Natural killer cell treated with Interleukin-12 subunit alpha and Interleukin-12 subunit beta and Interleukin-15 and Interleukin-18, amount 100 ng/mL, for 72 hours (primary cell): ENCODE measurements at regions not wholly inside any gene's neighbourhood (a gene's known extent, or its start where the extent isn't known, plus 50 kb on each side); places are given as distances from the start of the nearest gene placed in this dataset.

ENCODE experiments used
- ATAC-seq, 2 donors: fragments of 150-1000 bp; cut with Tn5 transposase in 1 of 2; sonication (Bioruptor Pico), chemical (Tn5 transposase) in 1 of 2; 2 replicates each; pipeline ENCODE4 v1.10.0; 2021
- DNase-seq: peaks from one replicate; pipeline ENCODE4 v3.0.0; 2022; ENCODE audit warnings: low spot score
- H3K27ac Mint-ChIP-seq, 2 donors: 1 replicate in 1 of 2; 2 replicates in 1 of 2; pipeline ENCODE4 v1.8.0; 2022; ENCODE audit warnings: mixed read lengths in 2 of 2, mild to moderate bottlenecking in 1 of 2, moderate library complexity in 1 of 2
- H3K27me3 Mint-ChIP-seq, 2 donors: 1 replicate in 1 of 2; 2 replicates in 1 of 2; pipeline ENCODE4 v1.8.0; 2022; ENCODE audit warnings: mixed read lengths in 2 of 2
- H3K36me3 Mint-ChIP-seq: one replicate; pipeline ENCODE4 v1.8.0; 2022; ENCODE audit warnings: mixed read lengths
- H3K4me1 Mint-ChIP-seq, 2 donors: 1 replicate in 1 of 2; 2 replicates in 1 of 2; pipeline ENCODE4 v1.8.0; 2022; ENCODE audit warnings: low read depth in 2 of 2, mixed read lengths in 2 of 2, mild to moderate bottlenecking in 1 of 2
- H3K4me3 Mint-ChIP-seq: one replicate; pipeline ENCODE4 v1.8.0; 2022; ENCODE audit warnings: mixed read lengths
- H3K9me3 Mint-ChIP-seq: 2 replicates; pipeline ENCODE4 v1.8.0; 2022; ENCODE audit warnings: mixed read lengths

DNA sequence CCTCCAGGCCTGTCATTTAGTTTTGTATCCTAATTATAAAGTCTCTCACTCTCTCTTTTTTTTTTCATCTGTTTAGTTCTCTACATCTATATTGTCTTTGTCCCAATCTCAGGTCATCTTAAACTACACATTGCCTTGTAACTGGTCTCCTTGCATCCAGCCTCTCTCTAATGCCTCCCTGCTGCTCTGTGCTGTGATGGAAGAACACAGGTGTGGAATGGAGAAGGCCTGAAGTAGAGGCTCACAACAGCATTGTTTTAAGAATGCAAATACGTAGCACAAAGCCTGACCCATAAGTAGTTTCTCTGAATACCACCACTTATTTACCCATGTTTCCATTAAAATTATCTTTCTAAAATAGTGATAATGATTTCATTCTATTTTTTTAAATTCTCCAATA lies 108.8 kb upstream of the FRY start:
- Mint-ChIP-seq H3K36me3 (no peaks in the 10 kb centered on the region), H3K27me3 (no peaks in the 10 kb centered on the region), H3K4me1 (peaks cover 25 to 41% of the 10 kb centered on the region in 2 donors), H3K27ac (peak overlapping the region; percentile 6 to 12), H3K4me3 (no peak overlapping the region), H3K9me3 (no peaks in the 10 kb centered on the region)
- ATAC-seq: no peak
- no peak for DNase-seq

DNA sequence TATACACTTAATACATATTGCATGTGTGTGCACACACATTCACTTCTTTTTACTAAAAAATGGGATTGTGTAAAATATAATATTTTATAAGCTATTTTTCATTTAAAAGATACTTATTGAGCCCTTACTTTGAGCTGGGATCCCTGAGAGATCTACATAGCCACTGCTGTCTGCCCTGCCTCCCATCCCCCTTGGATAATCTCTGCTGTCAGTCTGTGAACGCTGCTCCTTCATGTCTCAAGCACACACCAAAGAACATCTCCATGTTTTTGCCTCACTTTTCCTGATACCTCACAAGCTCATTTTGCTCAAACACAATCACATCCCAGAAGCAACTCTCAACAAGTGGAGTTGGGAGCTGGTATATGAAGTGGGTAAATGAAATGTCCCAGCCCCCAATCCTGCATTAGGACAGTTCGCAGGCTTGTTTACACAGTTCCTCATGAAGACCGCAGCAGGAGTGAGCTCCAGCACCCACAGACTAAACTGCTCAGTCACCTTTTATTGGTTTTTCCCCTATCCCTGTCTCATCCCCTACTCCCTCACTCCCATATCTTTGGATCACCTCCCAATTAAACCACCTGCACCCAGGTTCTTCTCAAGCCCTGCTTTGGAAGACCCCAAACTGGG lies 108.3 kb upstream of the FRY start:
- Mint-ChIP-seq H3K36me3 (no peaks in the 10 kb centered on the region), H3K27me3 (no peaks in the 10 kb centered on the region), H3K9me3 (no peaks in the 10 kb centered on the region), H3K4me3 (no peak overlapping the region), H3K27ac (no peak overlapping the region), H3K4me1 (peaks cover 28 to 45% of the 10 kb centered on the region in 2 donors)
- ATAC-seq (no peak), DNase-seq (no peak)

DNA sequence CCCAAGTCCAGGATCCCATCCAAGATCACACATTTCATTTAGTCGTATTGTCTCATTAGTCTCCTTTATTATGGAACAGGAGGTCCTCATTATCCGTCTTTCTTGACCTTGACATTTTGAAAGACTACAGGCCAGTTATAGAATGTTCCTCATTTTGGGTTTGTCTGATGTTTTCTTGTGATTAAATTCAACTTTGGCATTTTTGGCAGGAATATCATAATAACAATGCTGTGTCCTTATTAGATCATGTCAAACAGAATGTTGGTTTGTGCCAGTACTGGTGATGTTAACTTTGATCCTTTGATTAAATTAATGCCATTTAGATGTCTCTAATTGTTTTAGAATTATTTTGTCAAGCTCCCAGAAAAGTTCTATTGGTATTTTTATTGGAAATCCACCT lies 106.5 kb upstream of the FRY start:
- H3K27me3 Mint-ChIP-seq: no peaks in the 10 kb centered on the region
- H3K36me3 Mint-ChIP-seq: no peaks in the 10 kb centered on the region
- ATAC-seq (no peak), DNase-seq (no peak)
- peaks cover 21 to 35% of the 10 kb centered on the region in 2 donors for H3K4me1 Mint-ChIP-seq
- no peak overlapping the region for H3K4me3 Mint-ChIP-seq
- no peak overlapping the region for H3K27ac Mint-ChIP-seq
- no peaks in the 10 kb centered on the region for H3K9me3 Mint-ChIP-seq

DNA sequence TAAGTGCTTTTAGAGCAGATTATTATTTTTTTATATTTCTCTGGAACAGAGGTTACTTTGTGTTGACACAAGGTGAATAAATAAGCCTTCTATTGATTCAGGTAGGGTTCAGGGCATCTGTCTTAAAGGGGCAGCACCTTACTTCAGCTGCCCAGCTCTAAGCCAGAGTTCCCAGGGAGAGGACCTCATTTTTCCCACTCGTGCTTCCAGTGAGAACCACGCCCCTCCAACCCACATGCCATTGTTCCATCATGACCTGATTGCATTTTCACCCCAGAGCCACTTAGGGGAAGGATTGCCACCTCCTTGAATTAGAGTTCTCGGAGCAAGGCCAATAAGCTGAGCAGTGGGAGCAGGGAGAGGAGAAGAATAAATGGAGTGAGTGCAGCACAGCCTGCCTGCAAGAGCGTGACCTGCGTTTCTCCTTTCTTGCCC lies 104.3 kb upstream of the FRY start:
- Mint-ChIP-seq H3K9me3 (no peaks in the 10 kb centered on the region), H3K27ac (peak overlapping the region in 1 of 2 donors; percentile 40), H3K4me3 (peak overlapping the region; percentile 59), H3K27me3 (no peaks in the 10 kb centered on the region), H3K4me1 (peaks cover 13 to 22% of the 10 kb centered on the region in 2 donors), H3K36me3 (no peaks in the 10 kb centered on the region)
- DNase-seq (no peak), ATAC-seq (no peak)

DNA sequence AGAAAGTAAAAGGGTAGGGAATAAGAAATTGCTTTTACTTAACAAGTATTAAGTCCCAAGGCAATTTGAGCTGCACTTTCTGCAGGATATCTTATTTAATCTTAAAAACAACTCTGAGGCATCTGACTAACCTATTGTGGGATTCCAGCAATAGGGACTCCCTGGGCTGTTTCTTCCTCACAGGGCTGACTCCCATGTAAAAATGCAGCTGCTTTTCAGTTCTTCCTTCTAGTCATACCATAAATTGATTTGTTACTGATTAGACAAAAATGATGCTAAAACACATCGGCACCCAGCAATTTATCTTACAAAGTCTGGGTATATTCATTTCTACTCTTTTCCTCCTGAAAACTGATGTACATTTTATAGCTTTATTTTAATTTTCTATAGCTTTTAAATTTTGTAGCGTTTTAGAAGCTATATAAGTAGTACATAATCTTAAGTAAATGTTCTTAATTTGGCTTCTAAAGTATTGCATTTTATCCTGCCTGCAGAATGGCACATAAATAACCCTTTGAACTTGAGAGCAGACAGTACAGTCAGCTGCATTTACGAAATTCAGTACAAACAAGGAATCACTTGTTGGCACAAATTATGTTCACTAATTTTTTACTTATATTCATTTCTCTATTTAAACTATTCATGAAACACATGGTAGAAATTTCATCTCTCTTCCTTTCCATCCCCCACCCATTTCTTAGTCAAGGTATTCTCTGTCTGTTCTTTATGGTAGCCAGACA lies 102.4 kb upstream of the FRY start:
- Mint-ChIP-seq H3K27ac (no peak overlapping the region), H3K27me3 (no peaks in the 10 kb centered on the region), H3K4me3 (no peak overlapping the region), H3K36me3 (no peaks in the 10 kb centered on the region), H3K4me1 (peaks cover 15 to 23% of the 10 kb centered on the region in 2 donors), H3K9me3 (no peaks in the 10 kb centered on the region)
- ATAC-seq: no peak
- DNase-seq: no peak

DNA sequence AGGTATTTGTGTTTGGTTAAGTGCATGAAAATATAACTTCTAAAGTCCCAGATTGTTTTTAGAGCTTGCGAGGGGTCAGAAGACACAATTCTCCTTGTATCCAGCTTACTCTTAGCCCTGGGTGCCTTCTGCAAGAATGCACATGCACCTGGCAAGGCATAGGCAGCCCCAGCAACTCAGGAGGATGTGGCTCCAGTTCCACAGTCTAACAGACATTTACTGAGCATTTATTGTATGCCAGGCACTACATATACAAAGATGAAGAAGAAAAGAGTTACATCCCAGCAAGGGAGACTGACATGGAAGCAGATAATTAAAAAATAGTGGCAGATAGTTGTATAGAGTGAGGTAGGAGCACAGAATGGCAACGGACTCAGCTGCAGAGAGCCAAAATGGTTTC lies 101.1 kb upstream of the FRY start:
- Mint-ChIP-seq H3K4me3 (no peak overlapping the region), H3K9me3 (no peaks in the 10 kb centered on the region), H3K4me1 (peaks cover 22 to 24% of the 10 kb centered on the region in 2 donors), H3K36me3 (no peaks in the 10 kb centered on the region), H3K27me3 (no peaks in the 10 kb centered on the region), H3K27ac (no peak overlapping the region)
- no peak for ATAC-seq
- no peak for DNase-seq

DNA sequence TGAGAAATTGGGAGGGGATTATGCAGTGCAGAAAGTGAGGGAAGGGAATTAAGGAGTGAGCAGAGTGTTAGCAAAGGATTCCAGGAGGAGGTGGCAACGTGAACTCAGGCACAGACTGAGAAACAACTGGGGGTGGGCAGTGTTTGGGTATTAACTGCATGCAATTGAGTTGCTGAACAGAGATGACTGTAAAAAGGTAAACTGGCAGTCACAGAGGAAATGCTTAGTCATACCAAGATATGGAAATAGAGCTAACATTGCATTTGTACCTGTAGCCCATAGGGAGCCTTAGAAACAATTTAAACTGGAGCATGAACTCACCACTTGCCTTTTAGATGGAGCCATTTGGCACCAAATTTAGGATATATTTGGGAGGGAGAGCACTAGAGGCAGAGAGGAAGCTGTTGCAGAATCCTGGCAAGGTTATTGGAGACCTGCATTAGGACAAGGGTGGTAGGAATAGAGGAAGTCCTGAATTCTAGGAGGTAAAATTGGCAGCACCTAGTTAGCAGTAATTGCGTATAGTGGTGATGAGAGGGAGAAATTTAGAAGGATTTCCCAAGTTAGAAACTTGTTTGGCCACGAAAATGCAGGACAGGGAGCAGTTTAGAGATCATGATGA lies 100.6 kb upstream of the FRY start:
- H3K9me3 Mint-ChIP-seq: no peaks in the 10 kb centered on the region
- no peaks in the 10 kb centered on the region for H3K36me3 Mint-ChIP-seq
- no peaks in the 10 kb centered on the region for H3K27me3 Mint-ChIP-seq
- H3K4me1 Mint-ChIP-seq: peaks cover 22 to 26% of the 10 kb centered on the region in 2 donors
- peak; percentile 63 to 84 for ATAC-seq
- H3K4me3 Mint-ChIP-seq: no peak overlapping the region
- H3K27ac Mint-ChIP-seq: no peak overlapping the region
- no peak for DNase-seq

DNA sequence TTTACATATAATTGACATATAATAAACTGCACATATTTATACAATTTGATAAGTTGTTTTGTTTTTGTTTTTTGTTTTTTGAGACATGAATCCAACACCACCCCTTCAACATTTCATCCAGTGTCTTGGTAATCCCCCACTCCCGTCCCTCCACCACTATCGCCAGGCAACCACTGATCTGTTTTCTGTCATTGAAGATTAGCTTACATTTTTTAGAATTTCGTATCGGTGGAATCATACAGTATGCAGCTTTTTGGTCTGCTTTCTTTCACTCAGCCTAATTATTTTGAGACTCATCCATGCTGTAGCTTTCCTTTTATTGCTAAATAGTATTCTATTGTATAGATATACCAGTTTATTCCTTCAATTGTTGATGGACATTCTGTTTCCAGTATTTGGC lies 94.1 kb upstream of the FRY start:
- Mint-ChIP-seq H3K36me3 (no peaks in the 10 kb centered on the region), H3K9me3 (no peaks in the 10 kb centered on the region), H3K27ac (no peak overlapping the region), H3K4me3 (no peak overlapping the region), H3K4me1 (peaks cover 14 to 24% of the 10 kb centered on the region in 2 donors), H3K27me3 (no peaks in the 10 kb centered on the region)
- DNase-seq (no peak), ATAC-seq (no peak)

DNA sequence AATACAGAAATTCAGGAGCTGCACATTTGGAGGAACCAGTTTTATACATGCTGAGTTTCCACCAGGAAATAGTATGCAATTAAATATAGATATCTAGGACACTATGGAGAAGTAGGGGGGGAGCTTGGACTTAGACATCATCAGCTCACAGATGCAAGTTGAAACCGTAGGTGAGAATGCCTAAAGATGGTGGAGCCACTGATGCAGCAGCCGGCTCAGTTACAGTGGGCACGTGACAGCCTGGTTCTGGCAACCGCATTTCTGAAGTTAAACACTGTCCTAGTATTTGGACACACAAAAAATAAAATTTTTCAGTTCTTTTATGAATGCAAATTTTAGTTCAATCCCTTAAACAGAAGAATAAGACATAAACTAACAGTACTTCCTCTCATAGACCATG lies 91.5 kb upstream of the FRY start:
- no peak for ATAC-seq
- no peak for DNase-seq
- no peaks in the 10 kb centered on the region for H3K27me3 Mint-ChIP-seq
- no peak overlapping the region for H3K27ac Mint-ChIP-seq
- peaks cover 2 to 13% of the 10 kb centered on the region in 2 donors for H3K4me1 Mint-ChIP-seq
- no peak overlapping the region for H3K4me3 Mint-ChIP-seq
- no peaks in the 10 kb centered on the region for H3K36me3 Mint-ChIP-seq
- H3K9me3 Mint-ChIP-seq: no peaks in the 10 kb centered on the region

DNA sequence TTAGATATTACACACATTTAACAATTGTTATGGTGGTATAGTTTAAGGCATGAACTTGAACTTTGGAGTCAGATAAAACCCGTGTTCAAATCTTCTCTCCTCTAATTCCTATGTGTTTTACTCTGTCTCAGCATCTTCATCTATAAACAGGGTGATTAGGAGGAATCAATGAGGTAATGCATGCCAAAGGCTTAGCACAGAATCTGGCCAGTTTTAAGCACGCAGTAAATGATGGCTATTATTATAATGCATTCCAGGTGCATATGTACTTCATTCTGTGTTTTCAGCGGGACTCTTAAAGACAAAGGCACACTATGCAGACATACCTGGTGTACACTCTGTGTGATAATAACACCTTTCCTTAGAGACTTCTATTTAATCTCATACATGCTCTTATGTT lies 88.0 kb upstream of the FRY start:
- no peaks in the 10 kb centered on the region for H3K9me3 Mint-ChIP-seq
- ATAC-seq (no peak), DNase-seq (no peak)
- H3K27me3 Mint-ChIP-seq: no peaks in the 10 kb centered on the region
- no peak overlapping the region for H3K4me3 Mint-ChIP-seq
- peaks cover 2% of the 10 kb centered on the region for H3K36me3 Mint-ChIP-seq
- no peak overlapping the region for H3K27ac Mint-ChIP-seq
- H3K4me1 Mint-ChIP-seq: peaks cover 0 to 10% of the 10 kb centered on the region in 2 donors

DNA sequence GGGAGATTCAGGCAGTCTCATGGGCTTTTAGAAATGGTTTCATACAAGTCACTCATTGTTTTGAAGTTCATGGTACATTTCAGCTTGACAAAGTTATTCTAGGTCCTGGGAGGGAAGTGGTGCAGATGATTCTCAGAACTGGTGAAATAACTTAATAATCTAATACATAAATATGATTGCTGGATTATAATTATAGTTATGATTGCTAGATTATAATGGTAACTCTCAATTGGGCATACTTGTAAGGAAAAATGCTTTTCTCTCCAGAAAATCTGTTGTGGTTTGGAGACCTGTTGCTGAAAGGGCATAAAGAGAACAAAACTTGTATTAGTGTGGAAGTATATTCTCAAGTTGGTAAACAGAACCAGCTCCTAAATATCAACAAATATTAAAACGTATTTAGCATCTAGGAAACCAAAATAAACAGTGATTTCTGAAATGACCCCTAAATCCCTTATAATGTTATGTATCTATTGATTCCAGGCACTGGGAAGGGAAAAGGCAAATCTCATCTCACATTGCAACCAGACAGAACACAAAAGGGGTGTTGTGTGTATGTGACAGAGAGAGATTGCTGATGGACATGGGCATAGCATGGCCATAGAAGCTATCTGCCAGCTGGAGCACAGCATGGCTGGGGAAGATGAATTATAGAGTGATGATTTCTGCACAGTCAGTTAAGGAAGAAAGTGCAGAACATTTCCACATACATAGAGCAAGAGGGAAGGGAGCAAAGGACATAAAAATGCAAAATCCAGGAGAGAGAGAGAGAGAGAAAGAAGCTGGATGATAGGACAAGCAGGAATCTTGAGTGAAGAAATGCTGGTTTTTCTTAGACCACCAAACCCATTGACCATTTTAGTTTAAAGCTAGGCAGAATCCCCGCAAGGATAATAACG lies 87.1 kb upstream of the FRY start:
- ATAC-seq (no peak), DNase-seq (no peak)
- peaks cover 0 to 18% of the 10 kb centered on the region in 2 donors for H3K4me1 Mint-ChIP-seq
- no peaks in the 10 kb centered on the region for H3K27me3 Mint-ChIP-seq
- peaks cover 10% of the 10 kb centered on the region for H3K36me3 Mint-ChIP-seq
- no peak overlapping the region for H3K4me3 Mint-ChIP-seq
- no peaks in the 10 kb centered on the region for H3K9me3 Mint-ChIP-seq
- H3K27ac Mint-ChIP-seq: no peak overlapping the region

DNA sequence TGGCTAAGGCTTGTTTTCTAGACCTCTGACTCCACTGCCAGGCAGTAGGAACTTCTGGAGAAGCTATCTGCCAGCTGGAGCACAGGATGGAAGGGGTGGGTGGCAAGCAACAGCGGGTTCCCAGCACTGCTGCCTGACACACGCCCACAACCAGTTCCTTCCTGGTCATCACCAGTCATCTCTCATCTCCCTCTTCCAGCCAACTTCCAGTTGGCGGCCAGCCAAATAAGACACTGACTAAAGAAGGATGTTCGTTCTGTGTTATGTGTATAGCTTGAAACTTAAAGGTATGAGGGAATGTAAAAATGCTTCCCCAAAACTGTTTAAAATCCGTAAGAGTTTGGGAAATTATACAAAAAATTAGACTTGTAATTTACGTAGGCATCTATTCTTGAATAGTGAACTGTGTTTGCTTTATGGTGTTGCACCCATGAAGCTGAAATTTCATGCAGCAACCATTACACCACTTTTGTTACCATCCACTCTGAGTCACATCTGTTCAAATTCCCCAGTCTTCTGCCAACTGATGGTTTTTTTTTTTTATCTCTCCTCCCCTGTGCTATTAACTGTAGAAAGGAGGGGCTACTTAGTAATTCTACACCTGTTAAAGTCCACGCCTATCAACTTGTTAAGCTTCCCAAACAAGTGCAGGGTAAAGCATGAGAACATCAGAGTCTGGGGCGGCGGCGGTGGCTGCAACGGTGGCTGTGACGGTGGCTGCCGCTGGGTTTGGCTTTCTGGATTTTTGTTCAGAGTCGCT lies 86.2 kb upstream of the FRY start:
- no peaks in the 10 kb centered on the region for H3K27me3 Mint-ChIP-seq

More for the DNA sequence above, 86.2 kb upstream of the FRY start:
- Mint-ChIP-seq H3K4me1 (peaks cover 0 to 13% of the 10 kb centered on the region in 2 donors), H3K36me3 (peaks cover 10% of the 10 kb centered on the region), H3K9me3 (no peaks in the 10 kb centered on the region), H3K27ac (no peak overlapping the region), H3K4me3 (no peak overlapping the region)
- no peak for ATAC-seq
- DNase-seq: no peak
